ENCODE measurements at regions not wholly inside any gene's neighbourhood (a gene's known extent, or its start where the extent isn't known, plus 50 kb on each side); places are given as distances from the start of the nearest gene placed in this dataset.
"Not testable (repeated sequence)": the region's sequence is repeated elsewhere in the genome, so short reads cannot be mapped to it uniquely, and the experiment has no call there.

- no peak for DNase-seq
Observed at GRCh38 chr13:110006304-110006703, 219.9 kb upstream of the IRS2 start.

- no peak for DNase-seq
Observed at GRCh38 chr13:110005563-110005962, 219.2 kb upstream of the IRS2 start.

- no peak for DNase-seq
Observed at GRCh38 chr13:110004814-110005213, 218.4 kb upstream of the IRS2 start.

GRCh38 chr13:110001670-110002275 is 215.4 kb upstream of the IRS2 start:
- DNase-seq: no peak

GRCh38 chr13:110000534-110001345 is 214.4 kb upstream of the IRS2 start:
- no peak for DNase-seq

- no peak for DNase-seq
Observed at GRCh38 chr13:109999659-110000533, 213.5 kb upstream of the IRS2 start.

GRCh38 chr13:109998684-109999533 is 212.5 kb upstream of the IRS2 start:
- peak; percentile 16 to 83 (median 63) for DNase-seq

GRCh38 chr13:109998037-109998436 is 211.7 kb upstream of the IRS2 start:
- no peak for DNase-seq

GRCh38 chr13:109997056-109997595 is 210.7 kb upstream of the IRS2 start:
- DNase-seq: not testable (repeated sequence)

- no peak for DNase-seq
Observed at GRCh38 chr13:109996404-109996960, 210.1 kb upstream of the IRS2 start.

- no peak for DNase-seq
Observed at GRCh38 chr13:109995578-109995977, 209.2 kb upstream of the IRS2 start.

- DNase-seq: no peak
Observed at GRCh38 chr13:109990296-109990695, 203.9 kb upstream of the IRS2 start.

- DNase-seq: no peak
Observed at GRCh38 chr13:109989686-109990085, 203.3 kb upstream of the IRS2 start.

- DNase-seq: no peak
Observed at GRCh38 chr13:109989155-109989554, 202.8 kb upstream of the IRS2 start.

GRCh38 chr13:109986851-109987250 is 200.5 kb upstream of the IRS2 start:
- DNase-seq: no peak

GRCh38 chr13:109985871-109986450 is 199.6 kb upstream of the IRS2 start:
- no peak for DNase-seq

- no peak for DNase-seq
Observed at GRCh38 chr13:109983447-109983846, 197.1 kb upstream of the IRS2 start.

GRCh38 chr13:109981000-109981399 is 194.6 kb upstream of the IRS2 start:
- DNase-seq: no peak

- not testable (repeated sequence) for DNase-seq
Observed at GRCh38 chr13:109979676-109980075, 193.3 kb upstream of the IRS2 start.

GRCh38 chr13:109979228-109979627 is 192.8 kb upstream of the IRS2 start:
- DNase-seq: no peak

Data from suppressor macrophage (primary cell).